Hematopoietic multipotent progenitor cell treated with erythropoietin and hydrocortisone succinate and interleukin-3 and kit ligand, for 6 days (in vitro differentiated cells): ENCODE measurements at regions not wholly inside any gene's neighbourhood (a gene's known extent, or its start where the extent isn't known, plus 50 kb on each side); places are given as distances from the start of the nearest gene placed in this dataset.
A peak's percentile ranks its signal among the peaks of the same experiment; 100 is the strongest.

Source experiments
- DNase-seq: peaks from one replicate; pipeline ENCODE4 v3.0.0-alpha.2; 2015

GRCh38 chr15:37586011-37586583 lies 348.3 kb upstream of the TMCO5A start:
- no peak for DNase-seq

- no peak for DNase-seq
These were observed 347.5 kb upstream of the TMCO5A start for GRCh38 chr15:37586976-37587375.

- DNase-seq, result no peak
These were observed 340.0 kb upstream of the TMCO5A start for GRCh38 chr15:37594417-37594816.

GRCh38 chr15:37595426-37595970 lies 338.9 kb upstream of the TMCO5A start:
- DNase-seq, result no peak

GRCh38 chr15:37599156-37599555 lies 335.3 kb upstream of the TMCO5A start:
- no peak for DNase-seq

GRCh38 chr15:37616215-37616614 lies 318.2 kb upstream of the TMCO5A start:
- DNase-seq, result no peak

- no peak for DNase-seq
These were observed 316.1 kb upstream of the TMCO5A start for GRCh38 chr15:37618353-37618752.

GRCh38 chr15:37619358-37620042 lies 314.9 kb upstream of the TMCO5A start:
- no peak for DNase-seq

- no peak for DNase-seq
These were observed 308.9 kb upstream of the TMCO5A start for GRCh38 chr15:37625576-37625975.

- DNase-seq, result no peak
These were observed 305.9 kb upstream of the TMCO5A start for GRCh38 chr15:37628507-37628906.

- DNase-seq, result no peak
These were observed 297.7 kb upstream of the TMCO5A start for GRCh38 chr15:37636736-37637135.

- no peak for DNase-seq
These were observed 296.3 kb upstream of the TMCO5A start for GRCh38 chr15:37638116-37638515.

GRCh38 chr15:37638691-37639090 lies 295.7 kb upstream of the TMCO5A start:
- no peak for DNase-seq

GRCh38 chr15:37652646-37653417 lies 281.6 kb upstream of the TMCO5A start:
- DNase-seq, result no peak

GRCh38 chr15:37678124-37678523 lies 256.3 kb upstream of the TMCO5A start:
- DNase-seq, result no peak

GRCh38 chr15:37679627-37680026 lies 254.8 kb upstream of the TMCO5A start:
- DNase-seq, result no peak

- DNase-seq, result peak; percentile 6
These were observed 252.1 kb upstream of the TMCO5A start for GRCh38 chr15:37682304-37682703.

GRCh38 chr15:37691911-37692310 lies 242.5 kb upstream of the TMCO5A start:
- DNase-seq, result no peak

- DNase-seq, result no peak
These were observed 240.5 kb upstream of the TMCO5A start for GRCh38 chr15:37693926-37694325.

- no peak for DNase-seq
These were observed 238.7 kb upstream of the TMCO5A start for GRCh38 chr15:37695719-37696118.

GRCh38 chr15:37698679-37699078 lies 235.8 kb upstream of the TMCO5A start:
- DNase-seq, result no peak

GRCh38 chr15:37701230-37701629 lies 233.2 kb upstream of the TMCO5A start:
- no peak for DNase-seq

GRCh38 chr15:37709669-37710068 lies 224.8 kb upstream of the TMCO5A start:
- DNase-seq, result no peak

GRCh38 chr15:37715101-37715500 lies 219.3 kb upstream of the TMCO5A start:
- no peak for DNase-seq
